Pancreas (tissue), 10 donors: ENCODE measurements at regions not wholly inside any gene's neighbourhood (a gene's known extent, or its start where the extent isn't known, plus 50 kb on each side); places are given as distances from the start of the nearest gene placed in this dataset.
"Not testable (repeated sequence)": the region's sequence is repeated elsewhere in the genome, so short reads cannot be mapped to it uniquely, and the experiment has no call there.

ENCODE experiments used
- ATAC-seq, 4 donors: fragments of 200-7000 bp; cut with Tn5 transposase; one replicate each; pipeline versions ENCODE4 v1.8.0 to v1.9.1; 2020; ENCODE audit warnings: mild to moderate bottlenecking in 4 of 4, moderate library complexity in 4 of 4
- DNase-seq, 6 donors: peaks; one replicate each; pipeline ENCODE4 v3.0.0-alpha.2; 2020
- FAIRE-seq: peaks from 2 replicates; lab custom pipeline; 2012; peaks lifted over from hg19 to GRCh38; lab: Jason Lieb, UNC
- H3K27ac ChIP-seq, 4 donors: fragments of 200-600 bp; sonication (generic); 1 replicate in 3 of 4; 2 replicates in 1 of 4; pipeline versions ENCODE4 v1.5.0 to v1.8.0; 2020
- H3K27me3 ChIP-seq, 4 donors: fragments of 200-600 bp; one replicate each; pipeline ENCODE4 v1.8.0; 2021
- H3K36me3 ChIP-seq, 3 donors: fragments of 200-600 bp; sonication (generic) in 1 of 3; one replicate each; pipeline versions ENCODE4 v1.5.0 to v1.8.0; 2020 to 2021
- H3K4me1 ChIP-seq, 3 donors: fragments of 200-600 bp; one replicate each; pipeline ENCODE4 v1.8.0; 2021
- H3K4me3 ChIP-seq, 4 donors: fragments of 200-600 bp; sonication (generic) in 2 of 4; one replicate each; pipeline versions ENCODE4 v1.5.0 to v1.8.0; 2020 to 2021
- H3K9me3 ChIP-seq, 4 donors: fragments of 200-600 bp; one replicate each; pipeline ENCODE4 v1.8.0; 2021
- WGBS, 2 donors: extraction: QIAGEN DNeasy Blood & Tissue Kit; methylation state at CpG; one replicate each; pipeline ENCODE4 v1.1.7; 2013; 5-methylcytosine and 5-hydroxymethylcytosine counted together
- intact Hi-C, 3 donors: fragments of 100-400 bp; cut with DNase I; formaldehyde crosslinking; loops; one replicate each; pipeline versions ENCODE4 v1.11.1 to v1.14.2; 2022
- TF ChIP-seq, protein P1 (sequence below), 4 donors: fragments of 200-600 bp; sonication (generic) in 3 of 4; IDR thresholded peaks; one replicate each; pipeline versions ENCODE4 v1.5.0 to v1.8.0; 2021; ENCODE audit warnings: antibody characterized with exemption in 4 of 4
- donor health status: healthy with polysubstance abuse.
- donor health status: DM: no; HTN: no; CAD: no; lungs with moderate emphysema.
- donor health status: DM: no; HTN: no; CAD: no.
- donor health status: control.
- donor health status: control.
- donor health status: Bipolar disorder and iron deficiency.
- donor health status: DM: yes; HTN: yes; CAD: no.
- donor health status: DM: no; HTN: no; CAD: no.
- donor health status: DM: no; HTN: no; CAD: no.
- donor health status: DM: yes; HTN: yes; CAD: no.

DNA sequence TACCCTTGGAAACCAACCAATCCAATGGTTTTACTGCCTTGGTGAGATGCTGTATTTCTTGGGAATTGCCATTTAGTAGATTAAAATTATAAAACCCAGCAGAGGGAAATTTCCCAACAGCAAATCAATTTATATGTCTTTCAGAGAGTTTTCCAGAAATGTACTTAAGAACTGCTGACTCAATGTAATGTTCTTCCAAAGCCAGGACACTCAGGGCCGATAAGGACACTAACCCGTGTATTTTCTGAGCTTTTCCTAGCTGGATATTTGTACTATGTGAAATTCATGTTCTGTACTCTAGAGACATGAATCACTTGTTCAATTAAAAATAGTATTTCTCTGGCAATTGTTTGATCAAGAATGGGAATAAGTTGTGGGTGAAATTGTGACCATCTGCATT is 121.4 kb downstream of the KCNJ2 start:
- no peak for ATAC-seq
- intact Hi-C loops = no loop called here
- H3K9me3 ChIP-seq = no peaks in the 10 kb centered on the region
- no peaks in the 10 kb centered on the region for H3K4me1 ChIP-seq
- FAIRE-seq = no peak
- H3K4me3 ChIP-seq = no peak overlapping the region
- no peaks in the 10 kb centered on the region for H3K36me3 ChIP-seq
- 76 to 87% methylated on average over 2 of the region's 2 CpGs for WGBS, 2 donors
- TF ChIP-seq, protein P1, sequence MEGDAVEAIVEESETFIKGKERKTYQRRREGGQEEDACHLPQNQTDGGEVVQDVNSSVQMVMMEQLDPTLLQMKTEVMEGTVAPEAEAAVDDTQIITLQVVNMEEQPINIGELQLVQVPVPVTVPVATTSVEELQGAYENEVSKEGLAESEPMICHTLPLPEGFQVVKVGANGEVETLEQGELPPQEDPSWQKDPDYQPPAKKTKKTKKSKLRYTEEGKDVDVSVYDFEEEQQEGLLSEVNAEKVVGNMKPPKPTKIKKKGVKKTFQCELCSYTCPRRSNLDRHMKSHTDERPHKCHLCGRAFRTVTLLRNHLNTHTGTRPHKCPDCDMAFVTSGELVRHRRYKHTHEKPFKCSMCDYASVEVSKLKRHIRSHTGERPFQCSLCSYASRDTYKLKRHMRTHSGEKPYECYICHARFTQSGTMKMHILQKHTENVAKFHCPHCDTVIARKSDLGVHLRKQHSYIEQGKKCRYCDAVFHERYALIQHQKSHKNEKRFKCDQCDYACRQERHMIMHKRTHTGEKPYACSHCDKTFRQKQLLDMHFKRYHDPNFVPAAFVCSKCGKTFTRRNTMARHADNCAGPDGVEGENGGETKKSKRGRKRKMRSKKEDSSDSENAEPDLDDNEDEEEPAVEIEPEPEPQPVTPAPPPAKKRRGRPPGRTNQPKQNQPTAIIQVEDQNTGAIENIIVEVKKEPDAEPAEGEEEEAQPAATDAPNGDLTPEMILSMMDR (IDR thresholded peaks at IDR 0.05) = no peak
- DNase-seq = no peak
- H3K27ac ChIP-seq = no peak overlapping the region
- no peaks in the 10 kb centered on the region for H3K27me3 ChIP-seq

DNA sequence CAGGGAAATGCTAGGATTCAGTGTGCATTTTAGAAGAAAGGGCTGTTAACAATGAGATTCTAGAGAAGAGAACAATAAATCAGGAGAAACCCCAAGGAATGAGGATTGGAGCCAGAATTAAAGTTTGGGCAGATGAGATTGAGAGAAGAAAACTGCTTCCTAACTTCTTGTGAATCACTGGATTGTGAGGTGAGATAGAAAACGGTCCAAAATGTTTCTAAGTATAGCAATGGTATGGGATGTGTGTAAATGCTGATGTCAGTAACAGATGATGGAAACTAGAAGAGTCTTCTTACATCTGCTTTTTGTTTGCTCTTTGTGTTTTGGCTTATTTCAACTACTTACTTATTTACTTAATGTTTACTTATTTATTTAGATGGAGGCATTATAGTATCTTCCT is 123.0 kb downstream of the KCNJ2 start:
- FAIRE-seq (no peak), DNase-seq (no peak), ATAC-seq (no peak)
- Histone ChIP-seq H3K27ac (no peak overlapping the region), H3K9me3 (no peaks in the 10 kb centered on the region), H3K4me1 (no peaks in the 10 kb centered on the region), H3K27me3 (no peaks in the 10 kb centered on the region), H3K36me3 (no peaks in the 10 kb centered on the region), H3K4me3 (no peak overlapping the region)
- 25 to 46% methylated on average over 1 of the region's 1 CpG for WGBS, 2 donors
- TF ChIP-seq, protein P1 (IDR thresholded peaks at IDR 0.05) = no peak
- intact Hi-C loops = no loop called here

DNA sequence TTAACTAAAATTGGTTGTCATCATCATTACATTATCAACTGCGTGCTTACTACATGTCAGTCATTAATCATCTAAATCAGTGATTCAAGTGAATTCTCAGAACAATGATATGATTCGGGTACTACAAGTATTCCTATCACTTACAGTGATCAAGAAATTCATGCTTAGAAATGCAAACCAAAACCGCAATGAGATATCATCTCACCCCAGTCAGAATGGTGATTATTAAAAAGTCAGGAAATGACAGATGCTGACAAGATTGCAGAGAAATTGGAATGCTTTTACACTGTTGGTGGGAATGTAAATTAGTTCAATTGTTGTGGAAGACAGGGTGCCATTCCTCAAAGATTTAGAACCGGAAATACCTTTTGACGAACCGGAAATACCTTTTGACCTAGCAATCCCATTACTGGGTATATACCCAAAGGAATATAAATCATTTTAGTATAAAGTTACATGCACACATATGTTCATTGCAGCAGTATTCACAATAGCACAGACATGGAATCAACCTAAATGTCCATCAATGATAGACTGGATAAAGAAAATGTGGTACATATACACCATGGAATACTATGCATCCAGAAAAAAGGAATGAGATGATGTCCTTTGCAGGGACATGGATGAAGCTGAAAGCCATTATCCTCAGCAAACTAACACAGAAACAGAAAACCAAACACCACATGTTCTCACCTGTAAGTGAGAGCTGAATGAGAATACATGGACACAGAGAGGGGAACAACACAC is 124.4 kb downstream of the KCNJ2 start:
- ATAC-seq, H3K27me3 ChIP-seq, DNase-seq, H3K36me3 ChIP-seq, H3K4me1 ChIP-seq, FAIRE-seq, H3K4me3 ChIP-seq, intact Hi-C loops, H3K9me3 ChIP-seq, H3K27ac ChIP-seq: not testable (repeated sequence)
- 79 to 85% methylated on average over 6 of the region's 6 CpGs for WGBS, 2 donors

DNA sequence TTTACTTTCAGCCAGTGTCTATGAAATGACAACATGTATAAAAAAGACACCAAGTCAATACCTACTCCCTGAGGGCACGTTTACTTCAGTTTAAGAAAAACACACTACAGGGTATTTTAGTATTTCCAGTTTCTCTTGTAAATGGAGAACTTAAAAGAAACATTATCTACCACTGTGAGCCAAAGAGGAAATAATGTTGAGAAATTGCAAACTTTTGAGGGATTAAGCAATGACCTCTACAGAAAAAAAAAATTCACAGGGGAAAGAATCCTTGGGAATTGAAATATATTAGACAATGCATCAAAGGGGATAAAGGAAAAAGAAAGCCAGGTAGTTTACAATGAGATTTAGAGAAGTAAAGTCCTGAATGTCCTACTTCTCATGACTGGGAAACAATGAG is 126.0 kb downstream of the KCNJ2 start:
- Histone ChIP-seq H3K27me3 (no peaks in the 10 kb centered on the region), H3K4me3 (no peak overlapping the region), H3K9me3 (no peaks in the 10 kb centered on the region), H3K36me3 (no peaks in the 10 kb centered on the region), H3K27ac (no peak overlapping the region), H3K4me1 (no peaks in the 10 kb centered on the region)
- intact Hi-C loops = no loop called here
- FAIRE-seq (no peak), DNase-seq (no peak), ATAC-seq (peak in 2 of 4 donors; percentile 53 to 55)
- 7 to 14% methylated on average over 1 of the region's 1 CpG for WGBS, 2 donors
- TF ChIP-seq, protein P1 (IDR thresholded peaks at IDR 0.05) = no peak

DNA sequence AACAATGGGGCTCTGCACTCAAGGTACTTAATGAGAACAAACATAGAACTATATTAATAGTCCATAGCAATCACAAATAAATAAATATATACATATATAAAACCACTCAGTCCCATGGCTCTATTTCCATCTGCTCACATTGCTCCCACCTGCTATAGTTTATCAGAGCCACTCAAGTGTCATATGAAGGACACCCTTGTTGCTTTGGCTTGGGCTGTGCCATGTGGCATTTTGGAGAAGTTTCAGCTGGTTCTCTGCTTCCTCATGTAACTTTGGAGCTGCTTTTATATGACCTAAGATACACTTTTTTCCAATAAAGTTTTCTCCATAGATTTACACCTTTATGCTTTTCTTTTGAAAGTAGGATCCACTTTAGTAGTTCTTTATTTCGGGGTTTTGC is 126.4 kb downstream of the KCNJ2 start:
- FAIRE-seq = no peak
- Histone ChIP-seq H3K9me3 (no peaks in the 10 kb centered on the region), H3K36me3 (no peaks in the 10 kb centered on the region), H3K4me1 (no peaks in the 10 kb centered on the region), H3K27ac (no peak overlapping the region), H3K4me3 (no peak overlapping the region), H3K27me3 (no peaks in the 10 kb centered on the region)
- peak in 2 of 4 donors; percentile 40 to 66 for ATAC-seq
- DNase-seq = no peak
- TF ChIP-seq, protein P1 (IDR thresholded peaks at IDR 0.05) = no peak
- WGBS, 2 donors = 83 to 100% methylated on average over 1 of the region's 1 CpG
- intact Hi-C loops = no loop called here
